ENCODE measurements at regions not wholly inside any gene's neighbourhood (a gene's known extent, or its start where the extent isn't known, plus 50 kb on each side); places are given as distances from the start of the nearest gene placed in this dataset.

DNA sequence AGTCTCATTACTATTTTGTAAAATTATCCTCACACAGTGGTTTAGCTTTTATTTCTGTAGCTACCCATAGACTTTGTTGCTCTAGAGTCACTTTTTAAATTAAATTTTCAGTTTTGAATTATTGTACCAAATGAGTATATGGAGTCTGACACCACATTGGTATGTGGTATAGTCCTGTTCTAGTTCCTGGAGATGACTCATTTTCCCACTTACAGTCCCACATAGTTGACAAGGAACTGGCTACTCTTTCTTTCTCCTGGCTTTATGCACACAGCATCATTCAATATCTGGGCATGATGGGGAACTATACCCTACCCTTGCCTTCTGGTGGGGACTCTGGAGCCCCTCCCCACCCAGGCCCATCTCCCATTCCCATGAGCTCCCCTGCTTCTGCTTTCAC lies 92.6 kb upstream of the RAB11FIP2 start:
- no peak overlapping the region for H2AK5ac ChIP-seq (ENCODE audit: low read length, severe bottlenecking)
- H3K14ac ChIP-seq (ENCODE audit: low read length in 2 of 2), result no peak overlapping the region
- no peaks in the 10 kb centered on the region for H3K36me3 ChIP-seq (ENCODE audit: control insufficient read depth in 1 of 2, insufficient read depth in 2 of 2, low read depth in 1 of 2, low read length in 2 of 2)
- no peak overlapping the region for H2AFZ ChIP-seq (ENCODE audit: low read depth, low read length)
- no peak for DNase-seq
- no peaks in the 10 kb centered on the region for H3K79me1 ChIP-seq (replicated peaks; ENCODE audit: low read length, poor library complexity, severe bottlenecking)
- no peak overlapping the region for H2BK12ac ChIP-seq (ENCODE audit: low read length in 2 of 2)
- no peak overlapping the region for H3K23ac ChIP-seq (ENCODE audit: low read length in 2 of 2)
- H3K4me2 ChIP-seq (ENCODE audit: low read length, poor library complexity, severe bottlenecking), result no peak overlapping the region
- no peak overlapping the region for H3K4me3 ChIP-seq (ENCODE audit: insufficient read depth in 1 of 2, low read depth in 1 of 2, low read length in 2 of 2)
- H3K18ac ChIP-seq (ENCODE audit: low read depth in 1 of 2, low read length in 2 of 2), result no peak overlapping the region
- no peak overlapping the region for H2BK5ac ChIP-seq (ENCODE audit: low read depth, low read length, poor library complexity, severe bottlenecking)
- no peak overlapping the region for H4K8ac ChIP-seq (ENCODE audit: low read length)
- no peak overlapping the region for H2BK15ac ChIP-seq (ENCODE audit: low read depth, poor library complexity, severe bottlenecking)
- H3K4me1 ChIP-seq (ENCODE audit: control insufficient read depth, insufficient read depth, low read depth, low read length), result no peaks in the 10 kb centered on the region
- H3K9ac ChIP-seq (ENCODE audit: low read length), result no peak overlapping the region
- H3K4ac ChIP-seq (ENCODE audit: low read depth in 1 of 2, low read length in 2 of 2), result no peak overlapping the region
- H2BK120ac ChIP-seq (ENCODE audit: low read depth, low read length), result no peak overlapping the region
- H3K9me3 ChIP-seq (ENCODE audit: control insufficient read depth, low read length), result no peaks in the 10 kb centered on the region
- H3K27ac ChIP-seq (ENCODE audit: low read length, poor library complexity, severe bottlenecking), result no peak overlapping the region
- H3K27me3 ChIP-seq (ENCODE audit: control insufficient read depth in 1 of 2, insufficient read depth in 1 of 2, low read length in 2 of 2), result no peaks in the 10 kb centered on the region
- H4K91ac ChIP-seq (ENCODE audit: low read length), result no peak overlapping the region

- Histone ChIP-seq H3K14ac (ENCODE audit: low read length in 2 of 2) (no peak overlapping the region), H3K36me3 (ENCODE audit: control insufficient read depth in 1 of 2, insufficient read depth in 2 of 2, low read depth in 1 of 2, low read length in 2 of 2) (no peaks in the 10 kb centered on the region), H4K91ac (ENCODE audit: low read length) (no peak overlapping the region), H3K9me3 (ENCODE audit: control insufficient read depth, low read length) (no peaks in the 10 kb centered on the region), H3K4me3 (ENCODE audit: insufficient read depth in 1 of 2, low read depth in 1 of 2, low read length in 2 of 2) (no peak overlapping the region), H2BK15ac (ENCODE audit: low read depth, poor library complexity, severe bottlenecking) (no peak overlapping the region), H3K18ac (ENCODE audit: low read depth in 1 of 2, low read length in 2 of 2) (no peak overlapping the region), H3K27me3 (ENCODE audit: control insufficient read depth in 1 of 2, insufficient read depth in 1 of 2, low read length in 2 of 2) (no peaks in the 10 kb centered on the region), H3K4me2 (ENCODE audit: low read length, poor library complexity, severe bottlenecking) (no peak overlapping the region), H3K79me1 (replicated peaks; ENCODE audit: low read length, poor library complexity, severe bottlenecking) (no peaks in the 10 kb centered on the region), H2AFZ (ENCODE audit: low read depth, low read length) (no peak overlapping the region), H2AK5ac (ENCODE audit: low read length, severe bottlenecking) (no peak overlapping the region), H2BK120ac (ENCODE audit: low read depth, low read length) (no peak overlapping the region), H2BK12ac (ENCODE audit: low read length in 2 of 2) (no peak overlapping the region), H3K9ac (ENCODE audit: low read length) (no peak overlapping the region), H3K27ac (ENCODE audit: low read length, poor library complexity, severe bottlenecking) (no peak overlapping the region), H4K8ac (ENCODE audit: low read length) (no peak overlapping the region), H3K4me1 (ENCODE audit: control insufficient read depth, insufficient read depth, low read depth, low read length) (no peaks in the 10 kb centered on the region), H3K4ac (ENCODE audit: low read depth in 1 of 2, low read length in 2 of 2) (no peak overlapping the region), H2BK5ac (ENCODE audit: low read depth, low read length, poor library complexity, severe bottlenecking) (no peak overlapping the region), H3K23ac (ENCODE audit: low read length in 2 of 2) (no peak overlapping the region)
- no peak for DNase-seq
- WGBS, result 58% methylated on average over 2 of the region's 2 CpGs
Observed at GRCh38 chr10:118128675-118129074, 81.9 kb upstream of the RAB11FIP2 start.

- Histone ChIP-seq H2BK120ac (ENCODE audit: low read depth, low read length) (no peak overlapping the region), H3K9ac (ENCODE audit: low read length) (no peak overlapping the region), H3K27me3 (ENCODE audit: control insufficient read depth in 1 of 2, insufficient read depth in 1 of 2, low read length in 2 of 2) (no peaks in the 10 kb centered on the region), H3K4me1 (ENCODE audit: control insufficient read depth, insufficient read depth, low read depth, low read length) (no peaks in the 10 kb centered on the region), H3K9me3 (ENCODE audit: control insufficient read depth, low read length) (no peaks in the 10 kb centered on the region), H3K14ac (ENCODE audit: low read length in 2 of 2) (no peak overlapping the region), H2BK15ac (ENCODE audit: low read depth, poor library complexity, severe bottlenecking) (no peak overlapping the region), H4K8ac (ENCODE audit: low read length) (no peak overlapping the region), H3K4me2 (ENCODE audit: low read length, poor library complexity, severe bottlenecking) (no peak overlapping the region), H2BK12ac (ENCODE audit: low read length in 2 of 2) (no peak overlapping the region), H2BK5ac (ENCODE audit: low read depth, low read length, poor library complexity, severe bottlenecking) (no peak overlapping the region), H3K79me1 (replicated peaks; ENCODE audit: low read length, poor library complexity, severe bottlenecking) (no peaks in the 10 kb centered on the region), H3K27ac (ENCODE audit: low read length, poor library complexity, severe bottlenecking) (no peak overlapping the region), H2AFZ (ENCODE audit: low read depth, low read length) (no peak overlapping the region), H3K23ac (ENCODE audit: low read length in 2 of 2) (no peak overlapping the region), H3K36me3 (ENCODE audit: control insufficient read depth in 1 of 2, insufficient read depth in 2 of 2, low read depth in 1 of 2, low read length in 2 of 2) (no peaks in the 10 kb centered on the region), H3K4me3 (ENCODE audit: insufficient read depth in 1 of 2, low read depth in 1 of 2, low read length in 2 of 2) (no peak overlapping the region), H3K18ac (ENCODE audit: low read depth in 1 of 2, low read length in 2 of 2) (no peak overlapping the region), H3K4ac (ENCODE audit: low read depth in 1 of 2, low read length in 2 of 2) (no peak overlapping the region), H4K91ac (ENCODE audit: low read length) (no peak overlapping the region), H2AK5ac (ENCODE audit: low read length, severe bottlenecking) (no peak overlapping the region)
- DNase-seq, result no peak
Observed at GRCh38 chr10:118118716-118119115, 72.0 kb upstream of the RAB11FIP2 start.

GRCh38 chr10:118116715-118117449 lies 70.1 kb upstream of the RAB11FIP2 start:
- Histone ChIP-seq H2BK120ac (ENCODE audit: low read depth, low read length) (no peak overlapping the region), H3K4ac (ENCODE audit: low read depth in 1 of 2, low read length in 2 of 2) (no peak overlapping the region), H3K4me1 (ENCODE audit: control insufficient read depth, insufficient read depth, low read depth, low read length) (no peaks in the 10 kb centered on the region), H3K9ac (ENCODE audit: low read length) (no peak overlapping the region), H3K27ac (ENCODE audit: low read length, poor library complexity, severe bottlenecking) (no peak overlapping the region), H2BK15ac (ENCODE audit: low read depth, poor library complexity, severe bottlenecking) (no peak overlapping the region), H3K36me3 (ENCODE audit: control insufficient read depth in 1 of 2, insufficient read depth in 2 of 2, low read depth in 1 of 2, low read length in 2 of 2) (no peaks in the 10 kb centered on the region), H3K4me2 (ENCODE audit: low read length, poor library complexity, severe bottlenecking) (no peak overlapping the region), H2BK12ac (ENCODE audit: low read length in 2 of 2) (no peak overlapping the region), H2BK5ac (ENCODE audit: low read depth, low read length, poor library complexity, severe bottlenecking) (no peak overlapping the region), H3K27me3 (ENCODE audit: control insufficient read depth in 1 of 2, insufficient read depth in 1 of 2, low read length in 2 of 2) (no peaks in the 10 kb centered on the region), H3K79me1 (replicated peaks; ENCODE audit: low read length, poor library complexity, severe bottlenecking) (no peaks in the 10 kb centered on the region), H4K8ac (ENCODE audit: low read length) (no peak overlapping the region), H3K23ac (ENCODE audit: low read length in 2 of 2) (no peak overlapping the region), H4K91ac (ENCODE audit: low read length) (no peak overlapping the region), H3K14ac (ENCODE audit: low read length in 2 of 2) (no peak overlapping the region), H3K18ac (ENCODE audit: low read depth in 1 of 2, low read length in 2 of 2) (no peak overlapping the region), H2AK5ac (ENCODE audit: low read length, severe bottlenecking) (no peak overlapping the region), H3K9me3 (ENCODE audit: control insufficient read depth, low read length) (no peaks in the 10 kb centered on the region), H3K4me3 (ENCODE audit: insufficient read depth in 1 of 2, low read depth in 1 of 2, low read length in 2 of 2) (no peak overlapping the region), H2AFZ (ENCODE audit: low read depth, low read length) (no peak overlapping the region)
- WGBS, result 75% methylated on average over 6 of the region's 10 CpGs
- no peak for DNase-seq
